Breast epithelium (tissue), 4 donors: ENCODE measurements at regions not wholly inside any gene's neighbourhood (a gene's known extent, or its start where the extent isn't known, plus 50 kb on each side); places are given as distances from the start of the nearest gene placed in this dataset.

Experiments used
- DNase-seq, 2 donors: peaks; one replicate each; pipeline ENCODE4 v3.0.0-alpha.2; 2019; ENCODE audit warnings: low spot score in 2 of 2
- H3K27ac ChIP-seq, 2 donors: fragments of 200-600 bp; sonication (generic) in 1 of 2; one replicate each; pipeline ENCODE4 v1.5.1; 2016 to 2019; ENCODE audit warnings: mild to moderate bottlenecking in 1 of 2
- H3K27me3 ChIP-seq, 2 donors: fragments of 200-600 bp; sonication (generic) in 1 of 2; one replicate each; pipeline versions ENCODE4 v1.5.1 to v1.6.0; 2017 to 2019; ENCODE audit warnings: control low read depth in 1 of 2, mild to moderate bottlenecking in 1 of 2
- H3K36me3 ChIP-seq: fragments of 200-600 bp; one replicate; pipeline ENCODE4 v1.5.1; 2019
- H3K4me1 ChIP-seq, 2 donors: fragments of 200-600 bp; sonication (generic); one replicate each; pipeline ENCODE4 v1.5.1; 2016 to 2019; ENCODE audit warnings: control low read depth in 1 of 2
- H3K4me3 ChIP-seq, 3 donors: fragments of 200-600 bp; sonication (generic); 1 replicate in 2 of 3; 2 replicates in 1 of 3; pipeline ENCODE4 v1.5.1; 2016 to 2019; ENCODE audit warnings: mild to moderate bottlenecking in 3 of 3, moderate library complexity in 2 of 3
- H3K9me3 ChIP-seq, 2 donors: fragments of 200-600 bp; sonication (generic) in 1 of 2; one replicate each; pipeline ENCODE4 v1.5.1; 2016 to 2019; ENCODE audit warnings: control low read depth in 1 of 2
- CTCF ChIP-seq, 3 donors: fragments of 450-650 bp; IDR thresholded peaks; one replicate each; pipeline ENCODE4 v1.5.1; 2016 to 2017; ENCODE audit warnings: antibody characterized with exemption in 3 of 3, mild to moderate bottlenecking in 3 of 3, moderate library complexity in 3 of 3
- POLR2A ChIP-seq: fragments of 450-650 bp; IDR thresholded peaks from one replicate; pipeline ENCODE4 v1.6.1; 2016; ENCODE audit warnings: antibody characterized with exemption, mild to moderate bottlenecking, moderate library complexity
- POLR2AphosphoS5 ChIP-seq, 3 donors: sonication (generic); formaldehyde crosslinking; IDR thresholded peaks; one replicate each; pipeline ENCODE4 v1.6.1; 2017; ENCODE audit warnings: antibody characterized with exemption in 3 of 3
- intact Hi-C: fragments of 100-400 bp; cut with DNase I; formaldehyde crosslinking; loops from one replicate; pipeline ENCODE4 v1.15.1; 2023; ENCODE audit warnings: low total_unique reads

GRCh38 chr9:129335464-129336129 lies 157.5 kb upstream of the IER5L start:
- intact Hi-C loops: loop anchor here (10.0 kb wide), 1 partner anchor 129 kb away; no protein-coding TSS in a partner anchor
- peaks cover 4 to 9% of the 10 kb centered on the region in 2 donors for H3K9me3 ChIP-seq
- no peak overlapping the region for H3K4me3 ChIP-seq
- H3K36me3 ChIP-seq: no peaks in the 10 kb centered on the region
- peak in 1 of 2 donors; percentile 52 for DNase-seq
- TF ChIP-seq POLR2A (no peak), CTCF (IDR thresholded peaks at IDR 0.05) (no peak)
- H3K27ac ChIP-seq: peak overlapping the region; percentile 96 to 98
- H3K27me3 ChIP-seq: no peaks in the 10 kb centered on the region
- H3K4me1 ChIP-seq: peaks cover 23 to 27% of the 10 kb centered on the region in 2 donors

- TF ChIP-seq CTCF (IDR thresholded peaks at IDR 0.05) (peak in 1 of 3 donors; percentile 14), POLR2A (no peak), POLR2AphosphoS5 (IDR thresholded peaks at IDR 0.05) (peak; percentile 87 to 97 (median 91))
- H3K4me3 ChIP-seq: peak overlapping the region in 2 of 3 donors; percentile 28 to 38
- H3K4me1 ChIP-seq: peaks cover 23 to 27% of the 10 kb centered on the region in 2 donors
- DNase-seq: peak; percentile 92 to 94
- peaks cover 6 to 13% of the 10 kb centered on the region in 2 donors for H3K9me3 ChIP-seq
- H3K36me3 ChIP-seq: no peaks in the 10 kb centered on the region
- peak overlapping the region; percentile 96 to 98 for H3K27ac ChIP-seq
- intact Hi-C loops: loop anchor here (10.0 kb wide), 1 partner anchor 130 kb away; no protein-coding TSS in a partner anchor
- H3K27me3 ChIP-seq: no peaks in the 10 kb centered on the region
Observed at GRCh38 chr9:129334105-129334935, 156.3 kb upstream of the IER5L start.

- peak overlapping the region; percentile 96 to 98 for H3K27ac ChIP-seq
- DNase-seq: no peak
- H3K9me3 ChIP-seq: peaks cover 6 to 13% of the 10 kb centered on the region in 2 donors
- H3K4me3 ChIP-seq: peak overlapping the region in 2 of 3 donors; percentile 28 to 38
- intact Hi-C loops: loop anchor here (10.0 kb wide), 1 partner anchor 131 kb away; no protein-coding TSS in a partner anchor
- H3K4me1 ChIP-seq: peaks cover 23 to 32% of the 10 kb centered on the region in 2 donors
- no peaks in the 10 kb centered on the region for H3K27me3 ChIP-seq
- no peak for TF ChIP-seq POLR2A
- TF ChIP-seq CTCF (IDR thresholded peaks at IDR 0.05): no peak
- no peak for TF ChIP-seq POLR2AphosphoS5 (IDR thresholded peaks at IDR 0.05)
- H3K36me3 ChIP-seq: no peaks in the 10 kb centered on the region
Observed at GRCh38 chr9:129333617-129334104, 155.6 kb upstream of the IER5L start.

- TF ChIP-seq CTCF (IDR thresholded peaks at IDR 0.05) (no peak), POLR2AphosphoS5 (IDR thresholded peaks at IDR 0.05) (no peak), POLR2A (no peak)
- Histone ChIP-seq H3K4me3 (peak overlapping the region in 2 of 3 donors; percentile 30 to 48), H3K36me3 (no peaks in the 10 kb centered on the region), H3K27ac (peak overlapping the region; percentile 91 to 96), H3K4me1 (peaks cover 33 to 43% of the 10 kb centered on the region in 2 donors), H3K9me3 (peaks cover 6 to 13% of the 10 kb centered on the region in 2 donors), H3K27me3 (no peaks in the 10 kb centered on the region)
- intact Hi-C loops: loop anchor here (10.0 kb wide), 1 partner anchor 132 kb away; no protein-coding TSS in a partner anchor
- DNase-seq: no peak
Observed at GRCh38 chr9:129332581-129332980, 154.5 kb upstream of the IER5L start.
